Activated T-helper 2 cell treated with anti-CD3 and anti-CD28 coated beads, Interferon-gamma antibody, Interleukin-2, Interleukin-4, amounts not matched to agents 10 μg/mL and 5 μg/mL and 100 μg/mL, durations not matched to agents 14 hours and 24 hours and 36 hours (primary cell): ENCODE measurements at regions not wholly inside any gene's neighbourhood (a gene's known extent, or its start where the extent isn't known, plus 50 kb on each side); places are given as distances from the start of the nearest gene placed in this dataset.

ENCODE experiments used
- DNase-seq: peaks from one replicate; pipeline ENCODE4 v3.0.0; 2021; ENCODE audit warnings: low spot score
- H3K27ac Mint-ChIP-seq: one replicate; pipeline ENCODE4 v1.8.0; 2021; ENCODE audit warnings: mixed read lengths
- H3K27me3 Mint-ChIP-seq: one replicate; pipeline ENCODE4 v1.8.0; 2021; ENCODE audit warnings: low read depth, mixed read lengths
- H3K36me3 Mint-ChIP-seq: one replicate; pipeline ENCODE4 v1.8.0; 2021; ENCODE audit warnings: low read depth, mixed read lengths
- H3K4me1 Mint-ChIP-seq: one replicate; pipeline ENCODE4 v1.8.0; 2021; ENCODE audit warnings: low read depth, mixed read lengths
- H3K4me3 Mint-ChIP-seq: one replicate; pipeline ENCODE4 v1.8.0; 2021; ENCODE audit warnings: low read depth, mild to moderate bottlenecking, moderate library complexity, mixed read lengths
- H3K9me3 Mint-ChIP-seq: one replicate; pipeline ENCODE4 v1.8.0; 2021; ENCODE audit warnings: mixed read lengths
- intact Hi-C: fragments of 100-400 bp; cut with micrococcal nuclease; formaldehyde crosslinking; loops from one replicate; pipeline ENCODE4 v1.15.1; 2023

- Mint-ChIP-seq H3K27me3 (peaks cover 14% of the 10 kb centered on the region), H3K9me3 (no peaks in the 10 kb centered on the region), H3K36me3 (no peaks in the 10 kb centered on the region), H3K4me3 (no peak overlapping the region), H3K27ac (no peak overlapping the region), H3K4me1 (peaks cover 8% of the 10 kb centered on the region)
- no peak for DNase-seq
- intact Hi-C loops: no loop called here
These were observed 133.2 kb upstream of the TOPAZ1 start for GRCh38 chr3:44108481-44108880.

GRCh38 chr3:44109771-44110361 is 131.8 kb upstream of the TOPAZ1 start:
- H3K9me3 Mint-ChIP-seq: no peaks in the 10 kb centered on the region
- H3K27ac Mint-ChIP-seq: no peak overlapping the region
- intact Hi-C loops: no loop called here
- H3K36me3 Mint-ChIP-seq: no peaks in the 10 kb centered on the region
- H3K4me3 Mint-ChIP-seq: no peak overlapping the region
- no peak for DNase-seq
- peaks cover 4% of the 10 kb centered on the region for H3K4me1 Mint-ChIP-seq
- H3K27me3 Mint-ChIP-seq: peaks cover 9% of the 10 kb centered on the region

- Mint-ChIP-seq H3K9me3 (no peaks in the 10 kb centered on the region), H3K36me3 (no peaks in the 10 kb centered on the region), H3K27ac (no peak overlapping the region), H3K27me3 (peaks cover 7% of the 10 kb centered on the region), H3K4me3 (no peak overlapping the region), H3K4me1 (no peaks in the 10 kb centered on the region)
- intact Hi-C loops: no loop called here
- no peak for DNase-seq
These were observed 131.0 kb upstream of the TOPAZ1 start for GRCh38 chr3:44110648-44111047.

- Mint-ChIP-seq H3K27ac (no peak overlapping the region), H3K4me3 (no peak overlapping the region), H3K4me1 (no peaks in the 10 kb centered on the region), H3K27me3 (peaks cover 14% of the 10 kb centered on the region), H3K9me3 (no peaks in the 10 kb centered on the region), H3K36me3 (no peaks in the 10 kb centered on the region)
- no peak for DNase-seq
- intact Hi-C loops: no loop called here
These were observed 130.2 kb upstream of the TOPAZ1 start for GRCh38 chr3:44111482-44111881.

GRCh38 chr3:44114142-44114541 is 127.5 kb upstream of the TOPAZ1 start:
- Mint-ChIP-seq H3K4me3 (no peak overlapping the region), H3K4me1 (no peaks in the 10 kb centered on the region), H3K36me3 (no peaks in the 10 kb centered on the region), H3K27ac (no peak overlapping the region), H3K9me3 (no peaks in the 10 kb centered on the region), H3K27me3 (peaks cover 21% of the 10 kb centered on the region)
- intact Hi-C loops: no loop called here
- no peak for DNase-seq

GRCh38 chr3:44117239-44117638 is 124.4 kb upstream of the TOPAZ1 start:
- H3K4me3 Mint-ChIP-seq: no peak overlapping the region
- no peak for DNase-seq
- intact Hi-C loops: no loop called here
- peaks cover 21% of the 10 kb centered on the region for H3K27me3 Mint-ChIP-seq
- H3K4me1 Mint-ChIP-seq: no peaks in the 10 kb centered on the region
- no peak overlapping the region for H3K27ac Mint-ChIP-seq
- H3K9me3 Mint-ChIP-seq: no peaks in the 10 kb centered on the region
- no peaks in the 10 kb centered on the region for H3K36me3 Mint-ChIP-seq

- intact Hi-C loops: no loop called here
- Mint-ChIP-seq H3K9me3 (no peaks in the 10 kb centered on the region), H3K4me1 (no peaks in the 10 kb centered on the region), H3K36me3 (no peaks in the 10 kb centered on the region), H3K27ac (no peak overlapping the region), H3K4me3 (no peak overlapping the region), H3K27me3 (peaks cover 21% of the 10 kb centered on the region)
- DNase-seq: no peak
These were observed 124.0 kb upstream of the TOPAZ1 start for GRCh38 chr3:44117736-44118135.

GRCh38 chr3:44120721-44121582 is 120.7 kb upstream of the TOPAZ1 start:
- intact Hi-C loops: no loop called here
- no peaks in the 10 kb centered on the region for H3K4me1 Mint-ChIP-seq
- DNase-seq: no peak
- peaks cover 23% of the 10 kb centered on the region for H3K27me3 Mint-ChIP-seq
- H3K9me3 Mint-ChIP-seq: no peaks in the 10 kb centered on the region
- no peak overlapping the region for H3K27ac Mint-ChIP-seq
- H3K36me3 Mint-ChIP-seq: no peaks in the 10 kb centered on the region
- H3K4me3 Mint-ChIP-seq: no peak overlapping the region

GRCh38 chr3:44125246-44125645 is 116.4 kb upstream of the TOPAZ1 start:
- H3K27ac Mint-ChIP-seq: no peak overlapping the region
- peaks cover 6% of the 10 kb centered on the region for H3K27me3 Mint-ChIP-seq
- H3K4me1 Mint-ChIP-seq: peaks cover 8% of the 10 kb centered on the region
- no peaks in the 10 kb centered on the region for H3K36me3 Mint-ChIP-seq
- H3K4me3 Mint-ChIP-seq: no peak overlapping the region
- no peak for DNase-seq
- H3K9me3 Mint-ChIP-seq: no peaks in the 10 kb centered on the region
- intact Hi-C loops: no loop called here

- Mint-ChIP-seq H3K9me3 (no peaks in the 10 kb centered on the region), H3K4me3 (no peak overlapping the region), H3K36me3 (no peaks in the 10 kb centered on the region), H3K27me3 (peaks cover 6% of the 10 kb centered on the region), H3K4me1 (peaks cover 8% of the 10 kb centered on the region), H3K27ac (no peak overlapping the region)
- DNase-seq: no peak
- intact Hi-C loops: no loop called here
These were observed 115.8 kb upstream of the TOPAZ1 start for GRCh38 chr3:44125882-44126281.

GRCh38 chr3:44128057-44128775 is 113.5 kb upstream of the TOPAZ1 start:
- intact Hi-C loops: no loop called here

GRCh38 chr3:44130249-44130648 is 111.4 kb upstream of the TOPAZ1 start:
- no peaks in the 10 kb centered on the region for H3K36me3 Mint-ChIP-seq
- intact Hi-C loops: no loop called here
- no peaks in the 10 kb centered on the region for H3K9me3 Mint-ChIP-seq
- peaks cover 10% of the 10 kb centered on the region for H3K27me3 Mint-ChIP-seq
- H3K27ac Mint-ChIP-seq: no peak overlapping the region
- H3K4me3 Mint-ChIP-seq: no peak overlapping the region
- H3K4me1 Mint-ChIP-seq: peaks cover 8% of the 10 kb centered on the region
- DNase-seq: no peak

More at GRCh38 chr3:44128057-44128775, 113.5 kb upstream of the TOPAZ1 start:
- H3K36me3 Mint-ChIP-seq: no peaks in the 10 kb centered on the region
- peaks cover 8% of the 10 kb centered on the region for H3K4me1 Mint-ChIP-seq
- DNase-seq: no peak
- no peak overlapping the region for H3K27ac Mint-ChIP-seq
- H3K4me3 Mint-ChIP-seq: no peak overlapping the region
- no peaks in the 10 kb centered on the region for H3K9me3 Mint-ChIP-seq
- peaks cover 10% of the 10 kb centered on the region for H3K27me3 Mint-ChIP-seq

- intact Hi-C loops: no loop called here
These were observed 109.6 kb upstream of the TOPAZ1 start for GRCh38 chr3:44132061-44132460.

More at GRCh38 chr3:44132061-44132460, 109.6 kb upstream of the TOPAZ1 start:
- no peak for DNase-seq
- no peaks in the 10 kb centered on the region for H3K36me3 Mint-ChIP-seq
- no peak overlapping the region for H3K27ac Mint-ChIP-seq
- no peak overlapping the region for H3K4me3 Mint-ChIP-seq
- no peaks in the 10 kb centered on the region for H3K9me3 Mint-ChIP-seq
- H3K4me1 Mint-ChIP-seq: peaks cover 8% of the 10 kb centered on the region
- H3K27me3 Mint-ChIP-seq: peaks cover 4% of the 10 kb centered on the region
